ENCODE measurements at regions not wholly inside any gene's neighbourhood (a gene's known extent, or its start where the extent isn't known, plus 50 kb on each side); places are given as distances from the start of the nearest gene placed in this dataset.

DNA sequence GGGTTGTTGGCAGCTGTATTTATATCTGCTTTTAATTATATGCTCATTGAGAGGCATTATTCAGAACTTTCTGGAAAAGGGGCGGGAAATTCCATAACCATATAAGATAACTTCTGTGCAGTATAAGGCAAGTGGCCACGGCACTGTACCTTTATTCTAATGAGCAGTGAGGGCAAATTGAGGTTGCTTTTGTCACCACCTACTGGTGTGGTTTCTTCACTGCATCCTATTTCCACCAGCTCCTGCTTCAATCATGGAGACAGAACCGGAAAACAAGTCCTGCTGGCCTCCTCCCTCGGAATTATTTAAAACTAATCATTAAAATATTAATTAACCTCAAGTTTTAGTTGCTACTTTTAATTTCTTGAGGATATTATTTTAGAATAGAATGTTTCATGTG lies 759.4 kb downstream of the CBLN2 start:
- Histone ChIP-seq H3K36me3 (ENCODE audit: control insufficient read depth, insufficient read depth, low read length) (no peaks in the 10 kb centered on the region), H3K4me3 (ENCODE audit: low read depth in 2 of 2, low read length in 2 of 2) (no peak overlapping the region), H3K4me1 (ENCODE audit: control insufficient read depth, insufficient read depth, low read length) (no peaks in the 10 kb centered on the region), H3K9me3 (ENCODE audit: control insufficient read depth, insufficient read depth, low read depth, low read length) (no peaks in the 10 kb centered on the region), H3K27me3 (ENCODE audit: control insufficient read depth, insufficient read depth, low read length) (no peaks in the 10 kb centered on the region), H3K27ac (ENCODE audit: low read length) (no peak overlapping the region)
- no TSS peak for BruUV-seq (replicated peaks)
- TF ChIP-seq, protein P1, sequence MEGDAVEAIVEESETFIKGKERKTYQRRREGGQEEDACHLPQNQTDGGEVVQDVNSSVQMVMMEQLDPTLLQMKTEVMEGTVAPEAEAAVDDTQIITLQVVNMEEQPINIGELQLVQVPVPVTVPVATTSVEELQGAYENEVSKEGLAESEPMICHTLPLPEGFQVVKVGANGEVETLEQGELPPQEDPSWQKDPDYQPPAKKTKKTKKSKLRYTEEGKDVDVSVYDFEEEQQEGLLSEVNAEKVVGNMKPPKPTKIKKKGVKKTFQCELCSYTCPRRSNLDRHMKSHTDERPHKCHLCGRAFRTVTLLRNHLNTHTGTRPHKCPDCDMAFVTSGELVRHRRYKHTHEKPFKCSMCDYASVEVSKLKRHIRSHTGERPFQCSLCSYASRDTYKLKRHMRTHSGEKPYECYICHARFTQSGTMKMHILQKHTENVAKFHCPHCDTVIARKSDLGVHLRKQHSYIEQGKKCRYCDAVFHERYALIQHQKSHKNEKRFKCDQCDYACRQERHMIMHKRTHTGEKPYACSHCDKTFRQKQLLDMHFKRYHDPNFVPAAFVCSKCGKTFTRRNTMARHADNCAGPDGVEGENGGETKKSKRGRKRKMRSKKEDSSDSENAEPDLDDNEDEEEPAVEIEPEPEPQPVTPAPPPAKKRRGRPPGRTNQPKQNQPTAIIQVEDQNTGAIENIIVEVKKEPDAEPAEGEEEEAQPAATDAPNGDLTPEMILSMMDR (IDR thresholded peaks at IDR 0.05), result peak; percentile 41
- no peak for TF ChIP-seq TCF7L2 (IDR thresholded peaks at IDR 0.05; ENCODE audit: low read depth, low read length)
- no peak for DNase-seq (ENCODE audit: low read depth, low spot score)
- in situ Hi-C loops (cut with HindIII; ENCODE audit: low pct_unique_long_range_greater_than_20kb, low sequenced_read_pairs) (no loop called here), intact Hi-C loops (cut with micrococcal nuclease; ENCODE audit: unreplicated experiment) (no loop called here)
- ChIA-PET CTCF (no interaction called here), POLR2A (no interaction called here)
- no peak for ATAC-seq

DNA sequence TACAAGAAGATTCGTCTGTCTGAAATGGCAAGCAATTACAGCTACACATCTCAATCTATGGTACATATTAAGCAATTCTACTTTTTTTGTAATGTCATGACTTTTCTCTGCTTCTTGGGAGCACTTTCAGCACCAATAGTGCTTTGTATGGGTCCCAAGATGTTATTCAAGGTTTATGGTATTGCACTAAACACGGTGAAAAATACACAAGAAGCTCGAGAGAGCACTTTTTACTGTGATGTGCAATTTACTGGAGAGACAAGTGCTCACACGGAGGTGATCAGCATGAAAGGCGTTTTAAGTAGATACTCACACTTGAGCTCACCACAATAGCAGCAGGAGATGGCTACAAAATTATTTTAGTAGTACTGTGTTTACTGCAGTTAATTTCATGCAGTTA lies 783.6 kb downstream of the CBLN2 start:
- DNase-seq (ENCODE audit: low read depth, low spot score) (no peak), ATAC-seq (no peak)
- intact Hi-C loops (cut with micrococcal nuclease; ENCODE audit: unreplicated experiment), result no loop called here
- in situ Hi-C loops (cut with HindIII; ENCODE audit: low pct_unique_long_range_greater_than_20kb, low sequenced_read_pairs), result no loop called here
- H3K4me3 ChIP-seq (ENCODE audit: low read depth in 2 of 2, low read length in 2 of 2), result no peak overlapping the region
- no peaks in the 10 kb centered on the region for H3K4me1 ChIP-seq (ENCODE audit: control insufficient read depth, insufficient read depth, low read length)
- no TSS peak for BruUV-seq (replicated peaks)
- POLR2A ChIA-PET, result no interaction called here
- H3K27me3 ChIP-seq (ENCODE audit: control insufficient read depth, insufficient read depth, low read length), result no peaks in the 10 kb centered on the region
- CTCF ChIA-PET, result no interaction called here
- no peaks in the 10 kb centered on the region for H3K36me3 ChIP-seq (ENCODE audit: control insufficient read depth, insufficient read depth, low read length)
- H3K27ac ChIP-seq (ENCODE audit: low read length), result no peak overlapping the region
- TF ChIP-seq, protein P1 (IDR thresholded peaks at IDR 0.05), result no peak
- TF ChIP-seq, protein P2, sequence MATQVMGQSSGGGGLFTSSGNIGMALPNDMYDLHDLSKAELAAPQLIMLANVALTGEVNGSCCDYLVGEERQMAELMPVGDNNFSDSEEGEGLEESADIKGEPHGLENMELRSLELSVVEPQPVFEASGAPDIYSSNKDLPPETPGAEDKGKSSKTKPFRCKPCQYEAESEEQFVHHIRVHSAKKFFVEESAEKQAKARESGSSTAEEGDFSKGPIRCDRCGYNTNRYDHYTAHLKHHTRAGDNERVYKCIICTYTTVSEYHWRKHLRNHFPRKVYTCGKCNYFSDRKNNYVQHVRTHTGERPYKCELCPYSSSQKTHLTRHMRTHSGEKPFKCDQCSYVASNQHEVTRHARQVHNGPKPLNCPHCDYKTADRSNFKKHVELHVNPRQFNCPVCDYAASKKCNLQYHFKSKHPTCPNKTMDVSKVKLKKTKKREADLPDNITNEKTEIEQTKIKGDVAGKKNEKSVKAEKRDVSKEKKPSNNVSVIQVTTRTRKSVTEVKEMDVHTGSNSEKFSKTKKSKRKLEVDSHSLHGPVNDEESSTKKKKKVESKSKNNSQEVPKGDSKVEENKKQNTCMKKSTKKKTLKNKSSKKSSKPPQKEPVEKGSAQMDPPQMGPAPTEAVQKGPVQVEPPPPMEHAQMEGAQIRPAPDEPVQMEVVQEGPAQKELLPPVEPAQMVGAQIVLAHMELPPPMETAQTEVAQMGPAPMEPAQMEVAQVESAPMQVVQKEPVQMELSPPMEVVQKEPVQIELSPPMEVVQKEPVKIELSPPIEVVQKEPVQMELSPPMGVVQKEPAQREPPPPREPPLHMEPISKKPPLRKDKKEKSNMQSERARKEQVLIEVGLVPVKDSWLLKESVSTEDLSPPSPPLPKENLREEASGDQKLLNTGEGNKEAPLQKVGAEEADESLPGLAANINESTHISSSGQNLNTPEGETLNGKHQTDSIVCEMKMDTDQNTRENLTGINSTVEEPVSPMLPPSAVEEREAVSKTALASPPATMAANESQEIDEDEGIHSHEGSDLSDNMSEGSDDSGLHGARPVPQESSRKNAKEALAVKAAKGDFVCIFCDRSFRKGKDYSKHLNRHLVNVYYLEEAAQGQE (IDR thresholded peaks at IDR 0.05; ENCODE audit: insufficient read depth in 1 of 2, low read depth in 2 of 2, low read length in 1 of 2), result no peak
- no peaks in the 10 kb centered on the region for H3K9me3 ChIP-seq (ENCODE audit: control insufficient read depth, insufficient read depth, low read depth, low read length)

DNA sequence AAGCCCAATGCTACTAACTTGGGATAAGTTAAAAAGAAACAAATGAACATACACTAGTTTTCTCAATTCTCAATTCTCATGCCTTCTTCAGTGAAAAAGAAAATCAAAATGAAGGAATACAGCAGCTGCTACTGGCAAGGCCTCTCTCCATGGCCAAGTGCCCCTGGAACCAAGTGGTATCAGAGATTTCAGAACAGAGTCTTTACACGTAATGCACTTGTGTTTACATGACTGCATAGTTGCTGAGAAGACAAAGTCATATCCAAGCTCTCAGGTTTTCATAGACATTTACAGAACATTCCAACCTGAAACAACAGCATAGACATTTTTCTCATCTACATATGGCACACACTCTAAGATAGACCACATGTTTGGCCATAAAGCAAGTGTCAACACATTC lies 789.9 kb downstream of the CBLN2 start:
- no peaks in the 10 kb centered on the region for H3K9me3 ChIP-seq (ENCODE audit: control insufficient read depth, insufficient read depth, low read depth, low read length)
- no peaks in the 10 kb centered on the region for H3K36me3 ChIP-seq (ENCODE audit: control insufficient read depth, insufficient read depth, low read length)
- TF ChIP-seq, protein P2 (IDR thresholded peaks at IDR 0.05; ENCODE audit: insufficient read depth in 1 of 2, low read depth in 2 of 2, low read length in 1 of 2), result no peak
- TF ChIP-seq POLR2AphosphoS5 (IDR thresholded peaks at IDR 0.05; ENCODE audit: low read depth, low read length), result no peak
- no peak for TF ChIP-seq TCF7L2 (IDR thresholded peaks at IDR 0.05; ENCODE audit: low read depth, low read length)
- no peak for TF ChIP-seq SIN3A (IDR thresholded peaks at IDR 0.05; ENCODE audit: borderline replicate concordance, insufficient read depth, low read depth, low read length)
- TF ChIP-seq, protein P1 (IDR thresholded peaks at IDR 0.05), result no peak
- no peak for ATAC-seq
- ChIA-PET CTCF (no interaction called here), POLR2A (no interaction called here)
- no peaks in the 10 kb centered on the region for H3K27me3 ChIP-seq (ENCODE audit: control insufficient read depth, insufficient read depth, low read length)
- no peak overlapping the region for H3K4me3 ChIP-seq (ENCODE audit: low read depth in 2 of 2, low read length in 2 of 2)
- in situ Hi-C loops (cut with HindIII; ENCODE audit: low pct_unique_long_range_greater_than_20kb, low sequenced_read_pairs) (no loop called here), intact Hi-C loops (cut with micrococcal nuclease; ENCODE audit: unreplicated experiment) (no loop called here)
- no peak overlapping the region for H3K27ac ChIP-seq (ENCODE audit: low read length)
- no peaks in the 10 kb centered on the region for H3K4me1 ChIP-seq (ENCODE audit: control insufficient read depth, insufficient read depth, low read length)
- DNase-seq (ENCODE audit: low read depth, low spot score), result no peak
- no TSS peak for BruUV-seq (replicated peaks)
